ENCODE measurements at regions not wholly inside any gene's neighbourhood (a gene's known extent, or its start where the extent isn't known, plus 50 kb on each side); places are given as distances from the start of the nearest gene placed in this dataset.

GRCh38 chr1:228871314-228872061, 136.2 kb downstream of the RHOU start:
- no peak overlapping the region for H3K27ac ChIP-seq
- 55 to 65% (median 56%) methylated on average over 8 of the region's 8 CpGs for WGBS, 3 donors
- no peak overlapping the region for H3K4me3 ChIP-seq
- H3K27me3 ChIP-seq: no peaks in the 10 kb centered on the region
- no peak for TF ChIP-seq CTCF (IDR thresholded peaks at IDR 0.05)
- no peak for TF ChIP-seq EP300 (IDR thresholded peaks at IDR 0.05)
- TF ChIP-seq POLR2A (IDR thresholded peaks at IDR 0.05): no peak
- intact Hi-C loops (cut with DNase I): no loop called here
- H3K9me3 ChIP-seq: no peaks in the 10 kb centered on the region
- peaks cover 7% of the 10 kb centered on the region for H3K4me1 ChIP-seq (ENCODE audit: insufficient read depth)
- no peak for DNase-seq
- H3K36me3 ChIP-seq: no peaks in the 10 kb centered on the region

DNA sequence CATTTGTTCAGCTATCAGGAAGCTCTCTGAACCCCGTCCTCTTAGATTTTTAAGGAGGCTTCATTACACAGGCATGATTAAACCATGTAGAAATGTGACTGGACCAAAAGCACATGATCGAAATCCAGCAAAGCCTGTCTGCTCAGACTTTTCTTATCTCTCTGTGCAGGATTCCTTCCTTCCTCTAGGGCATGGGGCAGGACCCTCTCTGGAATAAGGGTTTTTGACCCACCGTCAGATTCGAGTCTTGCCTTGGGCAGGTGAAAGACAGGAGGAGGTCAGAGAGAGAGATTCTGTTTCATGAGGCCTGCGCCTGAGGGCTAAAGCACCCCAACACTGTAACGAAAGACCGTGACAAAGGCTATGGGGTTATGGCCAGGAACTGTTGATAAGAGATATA, 136.8 kb downstream of the RHOU start:
- peaks cover 7% of the 10 kb centered on the region for H3K4me1 ChIP-seq (ENCODE audit: insufficient read depth)
- no peaks in the 10 kb centered on the region for H3K36me3 ChIP-seq
- H3K27ac ChIP-seq: no peak overlapping the region
- H3K9me3 ChIP-seq: no peaks in the 10 kb centered on the region
- TF ChIP-seq CTCF (IDR thresholded peaks at IDR 0.05): no peak
- no peak for TF ChIP-seq EP300 (IDR thresholded peaks at IDR 0.05)
- no peak for TF ChIP-seq POLR2A (IDR thresholded peaks at IDR 0.05)
- WGBS, 3 donors: 89 to 93% (median 92%) methylated on average over 7 of the region's 7 CpGs
- intact Hi-C loops (cut with DNase I): no loop called here
- H3K4me3 ChIP-seq: no peak overlapping the region
- no peak for DNase-seq
- no peaks in the 10 kb centered on the region for H3K27me3 ChIP-seq

DNA sequence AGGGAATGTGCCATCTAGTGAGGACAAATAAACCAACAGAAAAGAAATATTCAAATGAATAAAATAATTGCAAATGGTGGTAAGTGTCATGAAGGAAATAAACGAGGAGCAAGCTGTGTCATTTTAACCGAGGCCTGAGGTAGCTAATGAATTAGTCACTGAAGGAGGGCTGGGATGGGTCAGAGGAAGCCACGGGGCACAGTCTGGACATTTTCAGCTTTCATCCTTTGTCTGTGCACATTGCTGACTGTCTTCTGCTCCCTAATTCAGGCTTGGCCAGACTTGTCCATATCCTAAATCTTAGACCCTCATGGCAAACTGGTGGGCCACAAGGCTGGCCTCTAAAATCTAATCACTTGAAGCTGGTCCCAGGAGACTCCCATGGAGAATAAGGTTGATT, 138.4 kb downstream of the RHOU start:
- Histone ChIP-seq H3K27ac (no peak overlapping the region), H3K4me1 (ENCODE audit: insufficient read depth) (peaks cover 7% of the 10 kb centered on the region), H3K4me3 (no peak overlapping the region), H3K9me3 (no peaks in the 10 kb centered on the region), H3K36me3 (no peaks in the 10 kb centered on the region), H3K27me3 (no peaks in the 10 kb centered on the region)
- TF ChIP-seq EP300 (IDR thresholded peaks at IDR 0.05) (no peak), POLR2A (IDR thresholded peaks at IDR 0.05) (no peak), CTCF (IDR thresholded peaks at IDR 0.05) (no peak)
- intact Hi-C loops (cut with DNase I): no loop called here
- DNase-seq: no peak
- 82 to 94% (median 93%) methylated on average over 3 of the region's 3 CpGs for WGBS, 3 donors

DNA sequence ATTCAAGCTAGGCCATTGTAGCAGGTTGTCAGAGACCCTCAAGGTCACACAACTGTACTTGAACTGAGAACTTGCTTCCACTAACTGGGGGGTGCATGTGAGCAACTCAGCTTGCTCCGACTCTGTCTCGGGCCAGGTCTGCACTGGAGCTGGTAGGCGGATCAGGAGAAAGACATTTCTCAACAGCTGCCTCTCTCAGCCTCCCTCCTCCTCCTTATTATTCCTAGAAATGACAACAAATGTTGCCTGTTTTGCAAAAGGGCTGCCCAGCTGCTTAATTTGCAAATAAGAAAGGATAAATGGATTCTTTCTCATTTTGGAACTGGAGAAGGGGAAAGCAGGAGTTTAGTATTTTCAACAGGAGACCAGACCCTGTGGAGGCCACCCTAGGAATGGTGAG, 140.5 kb downstream of the RHOU start:
- DNase-seq: peak in 3 of 5 donors; percentile 32 to 55 (median 45)
- Histone ChIP-seq H3K27me3 (no peaks in the 10 kb centered on the region), H3K9me3 (no peaks in the 10 kb centered on the region), H3K4me3 (no peak overlapping the region), H3K4me1 (ENCODE audit: insufficient read depth) (peaks cover 7% of the 10 kb centered on the region), H3K36me3 (no peaks in the 10 kb centered on the region), H3K27ac (peak overlapping the region in 1 of 2 donors; percentile 23)
- WGBS, 3 donors: 12 to 28% (median 19%) methylated on average over 3 of the region's 3 CpGs
- TF ChIP-seq EP300 (IDR thresholded peaks at IDR 0.05): no peak
- no peak for TF ChIP-seq CTCF (IDR thresholded peaks at IDR 0.05)
- no peak for TF ChIP-seq POLR2A (IDR thresholded peaks at IDR 0.05)
- intact Hi-C loops (cut with DNase I): no loop called here

Data from ovary (tissue), 7 donors.